OCI-LY1 (cell line): ENCODE measurements at regions not wholly inside any gene's neighbourhood (a gene's known extent, or its start where the extent isn't known, plus 50 kb on each side); places are given as distances from the start of the nearest gene placed in this dataset.

Source experiments
- H2AFZ ChIP-seq: fragments of 200-600 bp; sonication (generic), shearing (Covaris generic); 2 replicates; pipeline ENCODE4 v1.6.0; 2014; ENCODE audit warnings: antibody characterized with exemption, mild to moderate bottlenecking, low read length
- H3F3A ChIP-seq: fragments of 200-600 bp; sonication (generic), shearing (Covaris generic); 2 replicates; pipeline ENCODE4 v1.6.0; 2014; ENCODE audit warnings: mild to moderate bottlenecking, antibody characterized with exemption, low read length, moderate library complexity; ENCODE audit not compliant: insufficient read depth
- H3K27ac ChIP-seq: fragments of 200-600 bp; sonication (generic); 2 replicates; pipeline ENCODE4 v1.5.1; 2014; ENCODE audit warnings: low read length, mixed run types, mild to moderate bottlenecking, low read depth; ENCODE audit not compliant: poor library complexity, severe bottlenecking
- H3K27me3 ChIP-seq: fragments of 200-600 bp; sonication (generic); 2 replicates; pipeline ENCODE4 v1.6.0; 2014; ENCODE audit warnings: antibody characterized with exemption, mild to moderate bottlenecking, low read length, moderate library complexity; ENCODE audit not compliant: insufficient read depth
- H3K36me3 ChIP-seq: fragments of 200-600 bp; sonication (generic); 2 replicates; pipeline ENCODE4 v1.6.1; 2014; ENCODE audit warnings: mild to moderate bottlenecking, antibody characterized with exemption, low read length, moderate library complexity, mixed read lengths; ENCODE audit not compliant: insufficient read depth
- H3K4me1 ChIP-seq: fragments of 200-600 bp; sonication (generic); 2 replicates; pipeline ENCODE4 v1.5.1; 2014; ENCODE audit warnings: mild to moderate bottlenecking, low read length, moderate library complexity; ENCODE audit not compliant: insufficient read depth, severe bottlenecking
- H3K4me2 ChIP-seq: fragments of 200-600 bp; sonication (generic), shearing (Covaris generic); 2 replicates; pipeline ENCODE4 v1.6.1; 2014; ENCODE audit warnings: low read length
- H3K4me3 ChIP-seq: fragments of 200-600 bp; sonication (generic); 2 replicates; pipeline ENCODE4 v1.5.1; 2014; ENCODE audit warnings: low read length, low read depth, mild to moderate bottlenecking, mixed read lengths; ENCODE audit not compliant: poor library complexity, severe bottlenecking
- H3K79me2 ChIP-seq: fragments of 200-600 bp; shearing (Covaris generic); 2 replicates; pipeline ENCODE4 v1.6.1; 2016; ENCODE audit warnings: mixed run types, low read length, mixed read lengths; ENCODE audit not compliant: insufficient read depth
- H3K9ac ChIP-seq: fragments of 200-600 bp; sonication (generic), shearing (Covaris generic); 2 replicates; pipeline ENCODE4 v1.6.1; 2014; ENCODE audit warnings: mild to moderate bottlenecking, low read length, mixed read lengths
- H3K9me2 ChIP-seq: fragments of 200-600 bp; sonication (generic), shearing (Covaris generic); 2 replicates; pipeline ENCODE4 v1.6.1; 2014; ENCODE audit warnings: low read depth, mild to moderate bottlenecking, low read length, mixed read lengths
- H3K9me3 ChIP-seq: fragments of 200-600 bp; shearing (Covaris generic); 2 replicates; pipeline ENCODE4 v1.6.1; 2014; ENCODE audit warnings: low read length, mixed read lengths
- H4K20me1 ChIP-seq: fragments of 200-600 bp; sonication (generic), shearing (Covaris generic); 2 replicates; pipeline ENCODE4 v1.6.0; 2016; ENCODE audit warnings: mild to moderate bottlenecking, low read length; ENCODE audit not compliant: insufficient read depth
- EZH2 ChIP-seq: fragments of 200-600 bp; sonication (generic), shearing (Covaris generic); IDR thresholded peaks from 2 replicates; pipeline ENCODE4 v1.8.0; 2017; ENCODE audit warnings: borderline replicate concordance, mixed run types, mild to moderate bottlenecking, antibody characterized with exemption, low read length, moderate library complexity, mixed read lengths
- TF ChIP-seq, protein P1 (sequence below): fragments of 200-600 bp; sonication (generic), shearing (Covaris generic); IDR thresholded peaks from 2 replicates; pipeline ENCODE4 v1.5.1; 2017; ENCODE audit warnings: mild to moderate bottlenecking, antibody characterized with exemption, low read length, moderate library complexity, mixed read lengths

DNA sequence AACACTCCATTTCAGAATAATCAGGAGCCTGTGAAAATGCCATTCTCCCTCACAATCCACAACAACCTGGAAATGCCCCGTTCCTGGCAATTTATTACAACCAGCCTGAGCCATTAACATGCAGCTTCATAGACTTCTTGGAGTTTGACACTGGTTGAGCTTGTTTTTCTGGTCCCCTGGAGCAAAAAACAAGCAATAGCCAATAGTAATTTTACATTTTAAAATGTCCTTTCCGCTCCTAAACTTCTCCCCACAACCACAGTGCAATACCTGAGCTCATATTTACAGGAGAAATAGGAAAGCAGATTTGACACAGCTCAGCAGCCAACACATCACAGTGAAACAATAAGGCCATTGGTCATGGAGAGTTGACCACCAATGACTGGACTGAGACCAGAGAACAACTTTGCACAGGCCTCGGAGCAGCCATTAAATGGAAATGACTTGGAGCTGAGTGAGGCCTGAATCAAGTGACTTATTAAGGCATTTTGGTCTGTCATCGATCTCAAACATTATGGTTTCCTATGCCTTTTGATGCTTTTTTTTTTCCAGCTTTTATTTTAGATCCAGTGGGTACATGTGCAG, 73.0 kb downstream of the ENC1 start:
- no peak overlapping the region for H3K4me2 ChIP-seq

DNA sequence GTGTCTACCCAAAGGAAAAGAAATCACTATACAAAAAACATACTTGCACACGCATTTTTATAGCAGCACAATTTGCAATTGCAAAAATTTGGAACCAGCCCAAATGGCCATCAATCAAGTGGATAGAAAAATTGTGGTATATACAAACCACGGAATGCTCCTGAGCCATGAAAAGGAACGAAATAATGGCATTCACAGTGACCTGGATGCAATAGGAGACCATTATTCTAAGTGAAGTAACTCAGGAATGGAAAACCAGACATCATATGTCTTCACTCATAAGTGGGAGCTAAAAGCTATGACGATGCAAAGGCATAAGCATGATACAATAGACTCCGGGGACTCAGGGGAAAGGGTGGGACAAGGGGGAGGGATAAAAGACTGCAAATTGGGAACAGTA, 78.4 kb downstream of the ENC1 start:
- no peaks in the 10 kb centered on the region for H3K79me2 ChIP-seq
- no peaks in the 10 kb centered on the region for H3K27me3 ChIP-seq
- no peak overlapping the region for H3K4me2 ChIP-seq
- no peaks in the 10 kb centered on the region for H3K36me3 ChIP-seq
- no peak for TF ChIP-seq EZH2
- TF ChIP-seq, protein P1, sequence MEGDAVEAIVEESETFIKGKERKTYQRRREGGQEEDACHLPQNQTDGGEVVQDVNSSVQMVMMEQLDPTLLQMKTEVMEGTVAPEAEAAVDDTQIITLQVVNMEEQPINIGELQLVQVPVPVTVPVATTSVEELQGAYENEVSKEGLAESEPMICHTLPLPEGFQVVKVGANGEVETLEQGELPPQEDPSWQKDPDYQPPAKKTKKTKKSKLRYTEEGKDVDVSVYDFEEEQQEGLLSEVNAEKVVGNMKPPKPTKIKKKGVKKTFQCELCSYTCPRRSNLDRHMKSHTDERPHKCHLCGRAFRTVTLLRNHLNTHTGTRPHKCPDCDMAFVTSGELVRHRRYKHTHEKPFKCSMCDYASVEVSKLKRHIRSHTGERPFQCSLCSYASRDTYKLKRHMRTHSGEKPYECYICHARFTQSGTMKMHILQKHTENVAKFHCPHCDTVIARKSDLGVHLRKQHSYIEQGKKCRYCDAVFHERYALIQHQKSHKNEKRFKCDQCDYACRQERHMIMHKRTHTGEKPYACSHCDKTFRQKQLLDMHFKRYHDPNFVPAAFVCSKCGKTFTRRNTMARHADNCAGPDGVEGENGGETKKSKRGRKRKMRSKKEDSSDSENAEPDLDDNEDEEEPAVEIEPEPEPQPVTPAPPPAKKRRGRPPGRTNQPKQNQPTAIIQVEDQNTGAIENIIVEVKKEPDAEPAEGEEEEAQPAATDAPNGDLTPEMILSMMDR, result no peak
- no peak overlapping the region for H2AFZ ChIP-seq
- H4K20me1 ChIP-seq, result no peaks in the 10 kb centered on the region
- H3K9me2 ChIP-seq, result no peaks in the 10 kb centered on the region
- H3K9ac ChIP-seq, result no peak overlapping the region
- H3K4me1 ChIP-seq, result no peaks in the 10 kb centered on the region
- H3F3A ChIP-seq, result no peaks in the 10 kb centered on the region
- H3K27ac ChIP-seq, result no peak overlapping the region
- H3K9me3 ChIP-seq, result no peaks in the 10 kb centered on the region
- no peak overlapping the region for H3K4me3 ChIP-seq

More for the DNA sequence above, 73.0 kb downstream of the ENC1 start:
- Histone ChIP-seq H3K9me2 (no peaks in the 10 kb centered on the region), H4K20me1 (no peaks in the 10 kb centered on the region), H3K27me3 (no peaks in the 10 kb centered on the region), H3K36me3 (no peaks in the 10 kb centered on the region), H3K27ac (no peak overlapping the region), H3K4me3 (no peak overlapping the region), H3K4me1 (no peaks in the 10 kb centered on the region), H3F3A (no peaks in the 10 kb centered on the region), H3K9me3 (no peaks in the 10 kb centered on the region), H3K79me2 (no peaks in the 10 kb centered on the region), H2AFZ (no peak overlapping the region), H3K9ac (no peak overlapping the region)
- TF ChIP-seq, protein P1, result no peak
- TF ChIP-seq EZH2, result no peak

DNA sequence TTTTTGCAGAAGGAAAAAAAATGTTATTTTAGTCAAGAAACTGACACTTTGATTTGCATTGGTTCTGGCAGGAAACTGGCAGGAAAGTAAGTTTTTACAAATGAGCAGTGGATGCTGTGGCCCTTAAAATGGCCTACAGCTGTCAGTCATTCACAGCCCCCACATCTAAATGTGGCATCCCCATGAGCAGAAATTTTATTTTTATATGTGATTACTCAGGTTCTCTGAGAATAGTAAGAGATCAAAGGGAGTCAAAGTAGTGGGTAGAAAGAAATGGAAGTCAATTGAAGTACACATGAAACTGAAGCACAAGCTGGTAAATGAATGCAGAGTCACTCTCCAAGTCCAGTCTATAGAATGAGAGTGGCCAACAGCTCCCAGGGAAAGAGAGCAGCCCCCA, 80.3 kb downstream of the ENC1 start:
- Histone ChIP-seq H3F3A (no peaks in the 10 kb centered on the region), H3K36me3 (no peaks in the 10 kb centered on the region), H3K9me2 (no peaks in the 10 kb centered on the region), H3K9me3 (no peaks in the 10 kb centered on the region), H3K79me2 (no peaks in the 10 kb centered on the region), H3K9ac (no peak overlapping the region), H3K4me2 (no peak overlapping the region), H3K4me3 (no peak overlapping the region), H3K27me3 (no peaks in the 10 kb centered on the region), H2AFZ (no peak overlapping the region), H3K27ac (no peak overlapping the region), H3K4me1 (no peaks in the 10 kb centered on the region), H4K20me1 (no peaks in the 10 kb centered on the region)
- TF ChIP-seq, protein P1, result no peak
- no peak for TF ChIP-seq EZH2
